Stomach (tissue), 8 donors: ENCODE measurements at regions not wholly inside any gene's neighbourhood (a gene's known extent, or its start where the extent isn't known, plus 50 kb on each side); places are given as distances from the start of the nearest gene placed in this dataset.

ENCODE experiments used
- DNase-seq, 2 donors: peaks; one replicate each; pipeline versions ENCODE4 v3.0.0 to v3.0.0-alpha.2; 2013 to 2019
- H3K27ac ChIP-seq, 5 donors: fragments of 200-600 bp in 4 of 5; sonication (generic) in 4 of 5; one replicate each; pipeline ENCODE4 v1.5.1; 2013 to 2019; ENCODE audit warnings: mild to moderate bottlenecking in 1 of 5, moderate library complexity in 1 of 5
- H3K27me3 ChIP-seq, 3 donors: fragments of 200-600 bp; sonication (generic); one replicate each; pipeline ENCODE4 v1.5.1; 2017 to 2019; ENCODE audit warnings: mixed run types in 1 of 3
- H3K36me3 ChIP-seq, 4 donors: fragments of 200-600 bp; sonication (generic); 1 replicate in 3 of 4; 2 replicates in 1 of 4; pipeline ENCODE4 v1.5.1; 2016 to 2019
- H3K4me1 ChIP-seq, 4 donors: fragments of 200-600 bp; sonication (generic); one replicate each; pipeline ENCODE4 v1.5.1; 2016 to 2019
- H3K4me3 ChIP-seq, 4 donors: fragments of 200-600 bp; sonication (generic) in 3 of 4; one replicate each; pipeline ENCODE4 v1.5.1; 2016 to 2019; ENCODE audit warnings: mild to moderate bottlenecking in 1 of 4
- H3K9me3 ChIP-seq, 4 donors: fragments of 200-600 bp; sonication (generic); one replicate each; pipeline ENCODE4 v1.5.1; 2016 to 2019
- EP300 ChIP-seq: sonication (generic); formaldehyde crosslinking; IDR thresholded peaks from one replicate; pipeline ENCODE4 v1.6.1; 2017; ENCODE audit warnings: antibody characterized with exemption
- POLR2A ChIP-seq, 4 donors: fragments of 450-650 bp; IDR thresholded peaks; one replicate each; pipeline ENCODE4 v1.6.1; 2016; ENCODE audit warnings: antibody characterized with exemption in 4 of 4, control low read depth in 2 of 4, mild to moderate bottlenecking in 1 of 4, moderate library complexity in 1 of 4
- POLR2AphosphoS5 ChIP-seq, 3 donors: sonication (generic); formaldehyde crosslinking; IDR thresholded peaks; one replicate each; pipeline ENCODE4 v1.6.1; 2016; ENCODE audit warnings: antibody characterized with exemption in 3 of 3
- WGBS, 5 donors: extraction: QIAGEN DNeasy Blood & Tissue Kit in 3 of 5; methylation state at CpG; one replicate each; pipeline versions ENCODE4 v1.1.5 to v1.1.7; 2013 to 2018; 5-methylcytosine and 5-hydroxymethylcytosine counted together
- intact Hi-C: fragments of 100-400 bp; cut with DNase I; formaldehyde crosslinking; loops from one replicate; pipeline ENCODE4 v1.15.1; 2023; ENCODE audit warnings: low total_unique reads
- TF ChIP-seq, protein P1 (sequence below), 7 experiments: fragments of 450-650 bp in 4 of 7; fragments of 200-600 bp in 3 of 7; sonication (generic) in 3 of 7; IDR thresholded peaks; one replicate each; pipeline ENCODE4 v1.5.1; 2016 to 2019; ENCODE audit warnings: antibody characterized with exemption in 7 of 7, control low read depth in 2 of 7, mild to moderate bottlenecking in 1 of 7
- donor health status: healthy with polysubstance abuse.
- donor health status: Bipolar disorder and iron deficiency.
- donor health status: healthy.

- DNase-seq = peak in 1 of 2 donors; percentile 41
- H3K27me3 ChIP-seq = no peaks in the 10 kb centered on the region
- intact Hi-C loops = no loop called here
- no peak overlapping the region for H3K4me3 ChIP-seq
- TF ChIP-seq POLR2AphosphoS5 (IDR thresholded peaks at IDR 0.05) (no peak), POLR2A (IDR thresholded peaks at IDR 0.05) (no peak), EP300 (no peak)
- TF ChIP-seq, protein P1, sequence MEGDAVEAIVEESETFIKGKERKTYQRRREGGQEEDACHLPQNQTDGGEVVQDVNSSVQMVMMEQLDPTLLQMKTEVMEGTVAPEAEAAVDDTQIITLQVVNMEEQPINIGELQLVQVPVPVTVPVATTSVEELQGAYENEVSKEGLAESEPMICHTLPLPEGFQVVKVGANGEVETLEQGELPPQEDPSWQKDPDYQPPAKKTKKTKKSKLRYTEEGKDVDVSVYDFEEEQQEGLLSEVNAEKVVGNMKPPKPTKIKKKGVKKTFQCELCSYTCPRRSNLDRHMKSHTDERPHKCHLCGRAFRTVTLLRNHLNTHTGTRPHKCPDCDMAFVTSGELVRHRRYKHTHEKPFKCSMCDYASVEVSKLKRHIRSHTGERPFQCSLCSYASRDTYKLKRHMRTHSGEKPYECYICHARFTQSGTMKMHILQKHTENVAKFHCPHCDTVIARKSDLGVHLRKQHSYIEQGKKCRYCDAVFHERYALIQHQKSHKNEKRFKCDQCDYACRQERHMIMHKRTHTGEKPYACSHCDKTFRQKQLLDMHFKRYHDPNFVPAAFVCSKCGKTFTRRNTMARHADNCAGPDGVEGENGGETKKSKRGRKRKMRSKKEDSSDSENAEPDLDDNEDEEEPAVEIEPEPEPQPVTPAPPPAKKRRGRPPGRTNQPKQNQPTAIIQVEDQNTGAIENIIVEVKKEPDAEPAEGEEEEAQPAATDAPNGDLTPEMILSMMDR (IDR thresholded peaks at IDR 0.05) = no peak
- no peaks in the 10 kb centered on the region for H3K36me3 ChIP-seq
- no peak overlapping the region for H3K27ac ChIP-seq
- peaks cover 0 to 11% (median 0%) of the 10 kb centered on the region in 4 donors for H3K9me3 ChIP-seq
- no peaks in the 10 kb centered on the region for H3K4me1 ChIP-seq
- 69 to 80% (median 75%) methylated on average over 9 of the region's 9 CpGs for WGBS, 5 donors
Observed at GRCh38 chr3:197408177-197408957, 110.0 kb upstream of the DLG1 start.

DNA sequence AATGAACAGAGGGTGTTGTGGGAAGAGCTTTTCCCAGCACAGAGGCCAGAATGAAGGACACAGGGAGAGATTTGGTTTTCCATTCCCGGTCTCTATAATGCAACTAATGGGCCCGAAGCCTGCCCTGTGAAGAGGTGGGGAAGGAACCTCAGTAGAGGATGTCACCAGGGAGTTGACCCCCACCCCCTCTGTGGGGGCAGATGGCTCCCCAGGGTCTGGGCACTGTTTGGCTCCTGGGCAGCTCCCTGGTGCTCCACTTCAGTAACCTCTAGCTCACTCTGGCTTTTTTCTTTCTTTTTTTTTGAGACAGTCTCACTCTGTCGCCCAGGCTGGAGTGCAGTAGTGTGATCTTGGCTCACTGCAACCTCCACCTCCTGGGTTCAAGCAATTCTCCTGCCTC lies 109.1 kb upstream of the DLG1 start:
- H3K27me3 ChIP-seq = no peaks in the 10 kb centered on the region
- no peak for DNase-seq
- TF ChIP-seq, protein P1 (IDR thresholded peaks at IDR 0.05) = no peak
- no peak for TF ChIP-seq POLR2A (IDR thresholded peaks at IDR 0.05)
- TF ChIP-seq EP300 = no peak
- TF ChIP-seq POLR2AphosphoS5 (IDR thresholded peaks at IDR 0.05) = no peak
- H3K27ac ChIP-seq = no peak overlapping the region
- intact Hi-C loops = no loop called here
- H3K4me1 ChIP-seq = no peaks in the 10 kb centered on the region
- H3K36me3 ChIP-seq = no peaks in the 10 kb centered on the region
- WGBS, 5 donors = 43 to 97% (median 69%) methylated on average over 3 of the region's 3 CpGs
- H3K9me3 ChIP-seq = peaks cover 0 to 11% (median 0%) of the 10 kb centered on the region in 4 donors
- no peak overlapping the region for H3K4me3 ChIP-seq

- no peak overlapping the region for H3K4me3 ChIP-seq
- peaks cover 0 to 11% (median 0%) of the 10 kb centered on the region in 4 donors for H3K9me3 ChIP-seq
- H3K27me3 ChIP-seq = no peaks in the 10 kb centered on the region
- no peak overlapping the region for H3K27ac ChIP-seq
- 74 to 90% (median 89%) methylated on average over 15 of the region's 15 CpGs for WGBS, 5 donors
- intact Hi-C loops = no loop called here
- no peak for DNase-seq
- no peaks in the 10 kb centered on the region for H3K36me3 ChIP-seq
- TF ChIP-seq POLR2A (IDR thresholded peaks at IDR 0.05) = no peak
- no peak for TF ChIP-seq EP300
- TF ChIP-seq, protein P1 (IDR thresholded peaks at IDR 0.05) = no peak
- TF ChIP-seq POLR2AphosphoS5 (IDR thresholded peaks at IDR 0.05) = no peak
- H3K4me1 ChIP-seq = no peaks in the 10 kb centered on the region
Observed at GRCh38 chr3:197407053-197407452, 108.6 kb upstream of the DLG1 start.

GRCh38 chr3:197406266-197406665 lies 107.9 kb upstream of the DLG1 start:
- Histone ChIP-seq H3K4me1 (no peaks in the 10 kb centered on the region), H3K27me3 (no peaks in the 10 kb centered on the region), H3K9me3 (peaks cover 0 to 11% (median 0%) of the 10 kb centered on the region in 4 donors), H3K27ac (no peak overlapping the region), H3K4me3 (no peak overlapping the region), H3K36me3 (no peaks in the 10 kb centered on the region)
- intact Hi-C loops = no loop called here
- 40 to 57% (median 54%) methylated on average over 7 of the region's 7 CpGs for WGBS, 5 donors
- DNase-seq = peak in 1 of 2 donors; percentile 85
- no peak for TF ChIP-seq POLR2A (IDR thresholded peaks at IDR 0.05)
- no peak for TF ChIP-seq POLR2AphosphoS5 (IDR thresholded peaks at IDR 0.05)
- no peak for TF ChIP-seq EP300
- TF ChIP-seq, protein P1 (IDR thresholded peaks at IDR 0.05) = no peak
